ENCODE measurements at regions not wholly inside any gene's neighbourhood (a gene's known extent, or its start where the extent isn't known, plus 50 kb on each side); places are given as distances from the start of the nearest gene placed in this dataset.

GRCh38 chr5:32520972-32521371 is 64.4 kb upstream of the SUB1 start:
- H3K4me1 ChIP-seq (ENCODE audit: control insufficient read depth in 1 of 2, insufficient read depth in 2 of 2, low read length in 2 of 2), result no peaks in the 10 kb centered on the region
- H3K9me3 ChIP-seq (ENCODE audit: control insufficient read depth in 1 of 2, insufficient read depth in 1 of 2, low read depth in 1 of 2, low read length in 2 of 2), result no peaks in the 10 kb centered on the region
- no peaks in the 10 kb centered on the region for H4K20me1 ChIP-seq (ENCODE audit: insufficient read depth)
- no peak overlapping the region for H3K9ac ChIP-seq (ENCODE audit: low read length)
- ChIA-PET CTCF (no interaction called here), RAD21 (ENCODE audit: low non-redundant PET in 1 of 2, low total read pairs in 2 of 2, uncharacterized antibody in 2 of 2, unreplicated experiment in 2 of 2) (no interaction called here), POLR2A (no interaction called here)
- TF ChIP-seq EZH2 (IDR thresholded peaks at IDR 0.05) (no peak), SP1 (IDR thresholded peaks at IDR 0.05; ENCODE audit: low read depth) (no peak), JUND (IDR thresholded peaks at IDR 0.05) (no peak), REST (IDR thresholded peaks at IDR 0.05; ENCODE audit: low read depth) (no peak), CEBPB (IDR thresholded peaks at IDR 0.05; ENCODE audit: low read depth) (no peak), CBX3 (IDR thresholded peaks at IDR 0.05; ENCODE audit: low read depth) (no peak), YY1 (IDR thresholded peaks at IDR 0.05; ENCODE audit: extremely low read depth, insufficient replicate concordance, low read depth, low read length) (no peak), ZFX (IDR thresholded peaks at IDR 0.05) (no peak), RAD21 (IDR thresholded peaks at IDR 0.05; ENCODE audit: low read depth) (no peak), ZBTB33 (IDR thresholded peaks at IDR 0.05; ENCODE audit: extremely low read depth, insufficient replicate concordance, low read length) (no peak), SIN3A (IDR thresholded peaks at IDR 0.05; ENCODE audit: low read depth) (no peak), SRF (IDR thresholded peaks at IDR 0.05; ENCODE audit: low read depth) (no peak), POLR2A (IDR thresholded peaks at IDR 0.05; ENCODE audit: borderline replicate concordance, extremely low read depth, insufficient read depth, insufficient read length) (no peak), CTCF (IDR thresholded peaks at IDR 0.05 in 2 of 3, conservative IDR thresholded peaks at IDR 0.05 in 1 of 3; ENCODE audit: borderline replicate concordance in 1 of 3, insufficient read depth in 1 of 3, low read depth in 2 of 3, low read length in 2 of 3) (no peak), ZNF274 (IDR thresholded peaks at IDR 0.05; ENCODE audit: low read depth, low read length) (no peak), TCF7L2 (IDR thresholded peaks at IDR 0.05; ENCODE audit: borderline replicate concordance, extremely low read depth, insufficient read depth, insufficient read length) (no peak), ELF1 (IDR thresholded peaks at IDR 0.05; ENCODE audit: borderline replicate concordance, low read depth) (no peak)
- TF ChIP-seq, protein P1, sequence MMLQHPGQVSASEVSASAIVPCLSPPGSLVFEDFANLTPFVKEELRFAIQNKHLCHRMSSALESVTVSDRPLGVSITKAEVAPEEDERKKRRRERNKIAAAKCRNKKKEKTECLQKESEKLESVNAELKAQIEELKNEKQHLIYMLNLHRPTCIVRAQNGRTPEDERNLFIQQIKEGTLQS (IDR thresholded peaks at IDR 0.05), result no peak
- TF ChIP-seq, protein P2, sequence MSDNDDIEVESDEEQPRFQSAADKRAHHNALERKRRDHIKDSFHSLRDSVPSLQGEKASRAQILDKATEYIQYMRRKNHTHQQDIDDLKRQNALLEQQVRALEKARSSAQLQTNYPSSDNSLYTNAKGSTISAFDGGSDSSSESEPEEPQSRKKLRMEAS (IDR thresholded peaks at IDR 0.05), result no peak
- no peaks in the 10 kb centered on the region for H3K27me3 ChIP-seq (ENCODE audit: insufficient read depth, low read length)
- H3K36me3 ChIP-seq (ENCODE audit: control insufficient read depth in 1 of 2, insufficient read depth in 2 of 2, low read length in 2 of 2), result no peaks in the 10 kb centered on the region
- H3K4me3 ChIP-seq (replicated peaks in 1 of 2; ENCODE audit: low read depth in 1 of 2, low read length in 2 of 2), result no peak overlapping the region
- DNase-seq (ENCODE audit: low read depth, low spot score) (no peak), ATAC-seq (no peak)
- H3K9me2 ChIP-seq (ENCODE audit: insufficient read depth), result no peaks in the 10 kb centered on the region
- no peak overlapping the region for H3K27ac ChIP-seq (ENCODE audit: low read depth, low read length)
- BruUV-seq (replicated peaks), result no TSS peak
- no peak overlapping the region for H2AFZ ChIP-seq (ENCODE audit: low read depth, low read length, poor library complexity, severe bottlenecking)
- intact Hi-C loops (cut with micrococcal nuclease), result no loop called here
- no peaks in the 10 kb centered on the region for H3K79me2 ChIP-seq (ENCODE audit: insufficient read depth, low read length)
- no peak overlapping the region for H3K4me2 ChIP-seq (ENCODE audit: low read length)

All from HCT116 (cell line).